Activated naive CD4-positive, alpha-beta T cell treated with anti-CD3 and anti-CD28 coated beads, Interleukin-2, amount 10 ng/mL, durations not matched to agents 7 days and 5 days (primary cell): ENCODE measurements at regions not wholly inside any gene's neighbourhood (a gene's known extent, or its start where the extent isn't known, plus 50 kb on each side); places are given as distances from the start of the nearest gene placed in this dataset.

Experiments
- CTCF ChIA-PET: fragments of 350-600 bp; sonication (Branson Sonifier 250); formaldehyde crosslinking; loops from one replicate; lab custom pipeline; 2021; ENCODE audit warnings: antibody characterized with exemption; lab: Charles Lee
- DNase-seq: peaks from one replicate; pipeline ENCODE4 v3.0.0-alpha.2; 2020
- H3K27ac Mint-ChIP-seq: one replicate; pipeline ENCODE4 v1.8.0; 2021; ENCODE audit warnings: mild to moderate bottlenecking, moderate library complexity, mixed read lengths
- H3K27me3 Mint-ChIP-seq: one replicate; pipeline ENCODE4 v1.8.0; 2021; ENCODE audit warnings: mild to moderate bottlenecking, mixed read lengths
- H3K36me3 Mint-ChIP-seq: one replicate; pipeline ENCODE4 v1.8.0; 2021; ENCODE audit warnings: mixed read lengths
- H3K4me1 Mint-ChIP-seq: one replicate; pipeline ENCODE4 v1.8.0; 2021; ENCODE audit warnings: mixed read lengths
- H3K4me3 Mint-ChIP-seq: one replicate; pipeline ENCODE4 v1.8.0; 2021; ENCODE audit warnings: mild to moderate bottlenecking, moderate library complexity, mixed read lengths
- H3K9me3 Mint-ChIP-seq: one replicate; pipeline ENCODE4 v1.8.0; 2021; ENCODE audit warnings: mixed read lengths

GRCh38 chr17:71407981-71408380 lies 712.8 kb upstream of the SOX9 start:
- Mint-ChIP-seq H3K4me3 (no peak overlapping the region), H3K4me1 (no peaks in the 10 kb centered on the region), H3K27me3 (no peaks in the 10 kb centered on the region), H3K9me3 (peaks cover 14% of the 10 kb centered on the region), H3K36me3 (no peaks in the 10 kb centered on the region), H3K27ac (no peak overlapping the region)
- CTCF ChIA-PET: no interaction called here
- DNase-seq: no peak

- Mint-ChIP-seq H3K27ac (no peak overlapping the region), H3K27me3 (no peaks in the 10 kb centered on the region), H3K4me1 (no peaks in the 10 kb centered on the region), H3K9me3 (peaks cover 14% of the 10 kb centered on the region), H3K36me3 (no peaks in the 10 kb centered on the region), H3K4me3 (no peak overlapping the region)
- CTCF ChIA-PET: no interaction called here
- no peak for DNase-seq
Observed at GRCh38 chr17:71409137-71409536, 711.7 kb upstream of the SOX9 start.

- no peaks in the 10 kb centered on the region for H3K4me1 Mint-ChIP-seq
- no peak overlapping the region for H3K4me3 Mint-ChIP-seq
- no peaks in the 10 kb centered on the region for H3K27me3 Mint-ChIP-seq
- H3K9me3 Mint-ChIP-seq: peaks cover 15% of the 10 kb centered on the region
- CTCF ChIA-PET: no interaction called here
- no peaks in the 10 kb centered on the region for H3K36me3 Mint-ChIP-seq
- no peak overlapping the region for H3K27ac Mint-ChIP-seq
- DNase-seq: no peak
Observed at GRCh38 chr17:71409712-71410111, 711.1 kb upstream of the SOX9 start.

GRCh38 chr17:71412803-71413202 lies 708.0 kb upstream of the SOX9 start:
- CTCF ChIA-PET: no interaction called here
- H3K27me3 Mint-ChIP-seq: no peaks in the 10 kb centered on the region
- H3K9me3 Mint-ChIP-seq: peaks cover 10% of the 10 kb centered on the region
- H3K4me3 Mint-ChIP-seq: no peak overlapping the region
- no peaks in the 10 kb centered on the region for H3K36me3 Mint-ChIP-seq
- DNase-seq: no peak
- no peak overlapping the region for H3K27ac Mint-ChIP-seq
- H3K4me1 Mint-ChIP-seq: no peaks in the 10 kb centered on the region

GRCh38 chr17:71413935-71414334 lies 706.9 kb upstream of the SOX9 start:
- Mint-ChIP-seq H3K4me1 (no peaks in the 10 kb centered on the region), H3K27ac (no peak overlapping the region), H3K9me3 (peaks cover 10% of the 10 kb centered on the region), H3K27me3 (no peaks in the 10 kb centered on the region), H3K36me3 (no peaks in the 10 kb centered on the region), H3K4me3 (no peak overlapping the region)
- no peak for DNase-seq
- CTCF ChIA-PET: no interaction called here

- no peaks in the 10 kb centered on the region for H3K36me3 Mint-ChIP-seq
- no peak for DNase-seq
- no peaks in the 10 kb centered on the region for H3K27me3 Mint-ChIP-seq
- no peak overlapping the region for H3K4me3 Mint-ChIP-seq
- H3K4me1 Mint-ChIP-seq: no peaks in the 10 kb centered on the region
- CTCF ChIA-PET: no interaction called here
- no peak overlapping the region for H3K27ac Mint-ChIP-seq
- peaks cover 4% of the 10 kb centered on the region for H3K9me3 Mint-ChIP-seq
Observed at GRCh38 chr17:71417142-71417541, 703.7 kb upstream of the SOX9 start.

GRCh38 chr17:71422968-71423367 lies 697.9 kb upstream of the SOX9 start:
- Mint-ChIP-seq H3K4me1 (no peaks in the 10 kb centered on the region), H3K9me3 (peaks cover 4% of the 10 kb centered on the region), H3K4me3 (no peak overlapping the region), H3K27ac (no peak overlapping the region), H3K27me3 (no peaks in the 10 kb centered on the region), H3K36me3 (no peaks in the 10 kb centered on the region)
- CTCF ChIA-PET: no interaction called here
- DNase-seq: no peak

GRCh38 chr17:71423871-71424546 lies 696.8 kb upstream of the SOX9 start:
- Mint-ChIP-seq H3K4me3 (no peak overlapping the region), H3K9me3 (peaks cover 8% of the 10 kb centered on the region), H3K4me1 (no peaks in the 10 kb centered on the region), H3K27me3 (no peaks in the 10 kb centered on the region), H3K27ac (no peak overlapping the region), H3K36me3 (no peaks in the 10 kb centered on the region)
- DNase-seq: no peak
- CTCF ChIA-PET: no interaction called here

GRCh38 chr17:71427801-71428200 lies 693.0 kb upstream of the SOX9 start:
- CTCF ChIA-PET: interaction anchor here (0.6 kb wide), 1 partner anchor 67 kb away, joined by 3 read pairs; no protein-coding TSS in a partner anchor
- Mint-ChIP-seq H3K27me3 (no peaks in the 10 kb centered on the region), H3K4me3 (no peak overlapping the region), H3K9me3 (peaks cover 12% of the 10 kb centered on the region), H3K4me1 (no peaks in the 10 kb centered on the region), H3K27ac (no peak overlapping the region), H3K36me3 (no peaks in the 10 kb centered on the region)
- DNase-seq: no peak

- Mint-ChIP-seq H3K4me3 (no peak overlapping the region), H3K36me3 (no peaks in the 10 kb centered on the region), H3K4me1 (no peaks in the 10 kb centered on the region), H3K27me3 (no peaks in the 10 kb centered on the region), H3K27ac (no peak overlapping the region), H3K9me3 (peaks cover 7% of the 10 kb centered on the region)
- DNase-seq: no peak
- CTCF ChIA-PET: no interaction called here
Observed at GRCh38 chr17:71428897-71429296, 691.9 kb upstream of the SOX9 start.

- H3K4me1 Mint-ChIP-seq: no peaks in the 10 kb centered on the region
- H3K9me3 Mint-ChIP-seq: peaks cover 7% of the 10 kb centered on the region
- CTCF ChIA-PET: no interaction called here
- H3K27ac Mint-ChIP-seq: no peak overlapping the region
- no peak for DNase-seq
- H3K27me3 Mint-ChIP-seq: no peaks in the 10 kb centered on the region
- no peaks in the 10 kb centered on the region for H3K36me3 Mint-ChIP-seq
- no peak overlapping the region for H3K4me3 Mint-ChIP-seq
Observed at GRCh38 chr17:71430281-71430680, 690.5 kb upstream of the SOX9 start.

- CTCF ChIA-PET: no interaction called here
- no peaks in the 10 kb centered on the region for H3K36me3 Mint-ChIP-seq
- DNase-seq: no peak
Observed at GRCh38 chr17:71431146-71431545, 689.7 kb upstream of the SOX9 start.

GRCh38 chr17:71432378-71433315 lies 688.2 kb upstream of the SOX9 start:
- DNase-seq: no peak
- H3K4me1 Mint-ChIP-seq: no peaks in the 10 kb centered on the region
- H3K27me3 Mint-ChIP-seq: no peaks in the 10 kb centered on the region
- H3K27ac Mint-ChIP-seq: no peak overlapping the region
- peaks cover 7% of the 10 kb centered on the region for H3K9me3 Mint-ChIP-seq
- CTCF ChIA-PET: no interaction called here
- no peak overlapping the region for H3K4me3 Mint-ChIP-seq
- no peaks in the 10 kb centered on the region for H3K36me3 Mint-ChIP-seq

More at GRCh38 chr17:71431146-71431545, 689.7 kb upstream of the SOX9 start:
- no peaks in the 10 kb centered on the region for H3K27me3 Mint-ChIP-seq
- no peak overlapping the region for H3K27ac Mint-ChIP-seq
- peaks cover 7% of the 10 kb centered on the region for H3K9me3 Mint-ChIP-seq
- H3K4me3 Mint-ChIP-seq: no peak overlapping the region
- H3K4me1 Mint-ChIP-seq: no peaks in the 10 kb centered on the region

GRCh38 chr17:71434716-71435115 lies 686.1 kb upstream of the SOX9 start:
- H3K4me3 Mint-ChIP-seq: no peak overlapping the region
- no peaks in the 10 kb centered on the region for H3K4me1 Mint-ChIP-seq

GRCh38 chr17:71436479-71436878 lies 684.3 kb upstream of the SOX9 start:
- H3K4me3 Mint-ChIP-seq: no peak overlapping the region
- no peak for DNase-seq
- no peak overlapping the region for H3K27ac Mint-ChIP-seq
- CTCF ChIA-PET: no interaction called here
- no peaks in the 10 kb centered on the region for H3K27me3 Mint-ChIP-seq
- peaks cover 6% of the 10 kb centered on the region for H3K9me3 Mint-ChIP-seq
- no peaks in the 10 kb centered on the region for H3K4me1 Mint-ChIP-seq
- no peaks in the 10 kb centered on the region for H3K36me3 Mint-ChIP-seq

More at GRCh38 chr17:71434716-71435115, 686.1 kb upstream of the SOX9 start:
- no peak overlapping the region for H3K27ac Mint-ChIP-seq
- CTCF ChIA-PET: no interaction called here
- H3K9me3 Mint-ChIP-seq: no peaks in the 10 kb centered on the region
- H3K27me3 Mint-ChIP-seq: no peaks in the 10 kb centered on the region
- no peak for DNase-seq
- no peaks in the 10 kb centered on the region for H3K36me3 Mint-ChIP-seq
